GM19035 (cell line): ENCODE measurements at regions not wholly inside any gene's neighbourhood (a gene's known extent, or its start where the extent isn't known, plus 50 kb on each side); places are given as distances from the start of the nearest gene placed in this dataset.

Source experiments
- ATAC-seq: cut with Tn5 transposase; IDR thresholded peaks from one replicate; pipeline ENCODE4 v1.9.1; 2021; ENCODE audit not compliant: unreplicated experiment

- ATAC-seq = no peak
These were observed 439.6 kb downstream of the CDH8 start for GRCh38 chr16:61596655-61597054.

DNA sequence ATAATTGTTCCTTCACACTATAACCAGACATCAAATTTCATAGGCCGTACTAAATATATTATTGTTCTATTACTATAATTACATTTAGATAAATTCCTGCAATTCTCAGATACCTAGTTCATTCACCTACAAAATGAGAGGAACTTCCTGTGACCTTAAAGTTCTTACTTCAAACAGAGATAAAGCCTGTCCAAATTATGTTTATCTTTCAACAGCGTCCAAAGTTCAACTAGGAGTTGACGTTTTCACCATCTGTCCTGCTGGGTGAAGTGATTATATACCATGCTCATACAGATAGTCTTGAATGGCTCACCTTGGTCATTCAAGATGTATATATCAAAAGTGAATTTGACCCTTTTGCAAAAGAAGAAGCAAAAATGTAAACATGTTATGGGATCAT, 440.6 kb downstream of the CDH8 start:
- ATAC-seq = no peak

DNA sequence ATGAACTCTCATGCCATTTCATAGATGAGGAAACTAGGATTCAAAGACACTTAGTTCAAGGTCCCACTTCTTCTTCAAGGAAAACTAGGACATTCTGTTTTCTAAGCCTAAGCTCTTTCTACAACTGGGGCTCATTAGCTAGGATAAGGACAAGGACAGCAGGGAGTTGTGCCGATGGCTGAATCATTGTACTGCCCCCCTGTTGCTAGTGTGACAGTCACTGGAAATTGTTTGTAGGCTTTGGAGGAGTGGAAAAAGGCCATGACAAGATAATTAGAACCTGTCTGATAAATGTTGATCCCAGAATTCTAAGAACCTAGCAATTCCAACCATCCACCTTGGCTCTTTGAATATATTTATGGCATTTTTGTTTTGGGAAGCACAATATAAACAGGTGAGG, 445.7 kb downstream of the CDH8 start:
- no peak for ATAC-seq

- ATAC-seq = no peak
These were observed 448.7 kb downstream of the CDH8 start for GRCh38 chr16:61587526-61587925.

DNA sequence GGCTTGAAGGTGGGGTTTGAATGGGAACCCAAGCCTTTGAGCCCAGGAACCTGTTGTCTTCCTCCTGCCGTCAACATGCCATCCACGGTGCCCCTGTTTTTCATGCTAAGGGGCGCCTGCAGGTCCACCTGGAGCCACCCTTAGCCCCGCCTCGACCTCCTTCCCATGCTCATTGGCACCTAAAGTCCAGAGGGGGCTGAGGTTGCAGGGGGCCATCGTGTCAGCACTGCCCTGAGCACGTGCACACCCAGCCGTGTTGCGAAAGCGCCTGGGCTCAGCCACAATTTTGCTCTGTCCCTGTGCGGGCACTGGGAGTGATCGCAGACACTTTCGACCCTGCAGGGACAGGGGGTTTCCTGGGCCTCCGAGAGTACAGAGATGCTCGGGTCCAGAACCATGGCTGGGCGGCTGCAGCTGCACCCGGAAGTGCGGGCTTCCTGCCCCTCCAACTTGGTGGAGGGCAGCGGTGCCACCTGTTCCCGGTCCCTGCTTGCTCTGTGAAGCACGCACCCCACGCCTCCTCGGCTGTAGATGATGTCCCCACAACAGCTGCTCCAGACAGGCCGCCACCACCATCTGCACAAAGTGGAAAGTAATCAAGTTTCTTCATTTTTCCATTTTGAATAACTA, 454.7 kb downstream of the CDH8 start:
- ATAC-seq = no peak

- ATAC-seq = no peak
These were observed 455.7 kb downstream of the CDH8 start for GRCh38 chr16:61580579-61580978.

- ATAC-seq = no peak
These were observed 457.0 kb downstream of the CDH8 start for GRCh38 chr16:61579195-61579594.

DNA sequence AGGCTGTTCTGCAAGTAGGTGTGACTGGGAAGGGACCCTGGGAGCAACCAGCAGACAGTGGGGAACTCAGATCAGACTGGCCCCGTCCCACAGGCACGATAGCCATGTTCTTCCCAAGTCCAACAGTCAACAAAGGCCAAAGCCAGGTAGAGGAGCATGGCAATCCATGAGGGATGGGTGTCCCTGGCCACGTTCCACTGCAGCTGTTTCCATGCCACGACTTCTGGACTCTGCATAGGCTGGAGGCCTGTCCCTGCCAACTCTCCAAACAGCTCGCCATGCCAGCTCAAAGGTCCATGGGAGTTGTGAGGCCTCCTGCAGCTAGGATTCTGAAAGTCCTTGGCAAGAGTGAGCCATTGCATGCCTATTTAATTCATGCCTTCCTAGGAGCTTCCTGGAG, 459.8 kb downstream of the CDH8 start:
- no peak for ATAC-seq

GRCh38 chr16:61575617-61576016, 460.6 kb downstream of the CDH8 start:
- no peak for ATAC-seq

GRCh38 chr16:61569028-61569427, 467.2 kb downstream of the CDH8 start:
- ATAC-seq = no peak

DNA sequence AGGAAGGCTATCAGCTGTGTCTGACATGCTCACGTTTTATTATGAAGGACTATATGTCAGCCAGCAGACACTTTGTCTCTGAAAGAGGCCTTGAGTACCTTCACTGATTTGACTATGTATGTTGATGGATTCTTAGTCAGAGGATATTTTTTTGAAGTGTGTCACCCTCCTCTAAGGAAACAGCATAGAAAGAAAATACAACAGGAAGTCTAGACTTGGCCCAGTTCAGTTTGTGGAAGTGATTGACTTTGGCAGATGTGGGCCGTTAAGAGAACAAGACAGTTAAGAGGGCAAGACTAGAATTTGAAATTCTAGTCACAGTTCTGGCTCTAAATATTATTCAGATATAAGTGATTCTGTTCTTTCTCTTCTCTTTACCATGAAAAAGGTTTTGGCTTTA, 471.5 kb downstream of the CDH8 start:
- no peak for ATAC-seq

- no peak for ATAC-seq
These were observed 480.4 kb downstream of the CDH8 start for GRCh38 chr16:61555718-61556441.

GRCh38 chr16:61549327-61549726, 486.9 kb downstream of the CDH8 start:
- ATAC-seq = no peak

DNA sequence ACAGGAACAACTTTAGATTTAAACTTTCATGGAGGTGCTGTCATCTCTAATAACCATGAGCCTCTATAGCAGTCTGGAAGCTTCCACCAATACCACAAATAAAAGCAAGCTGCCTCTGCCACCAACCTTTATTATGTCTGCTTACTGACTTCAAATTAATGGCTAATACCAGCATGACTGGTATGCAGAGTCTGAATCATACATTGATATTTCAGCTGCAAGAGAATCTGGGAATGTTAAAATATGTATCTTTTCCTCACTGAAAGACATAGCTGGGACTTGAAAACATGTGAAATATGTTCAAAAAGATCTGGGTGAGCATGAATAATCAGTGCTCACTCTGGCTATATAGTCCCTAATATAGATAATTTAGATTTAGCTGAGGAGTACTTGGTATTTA, 488.6 kb downstream of the CDH8 start:
- ATAC-seq = no peak

DNA sequence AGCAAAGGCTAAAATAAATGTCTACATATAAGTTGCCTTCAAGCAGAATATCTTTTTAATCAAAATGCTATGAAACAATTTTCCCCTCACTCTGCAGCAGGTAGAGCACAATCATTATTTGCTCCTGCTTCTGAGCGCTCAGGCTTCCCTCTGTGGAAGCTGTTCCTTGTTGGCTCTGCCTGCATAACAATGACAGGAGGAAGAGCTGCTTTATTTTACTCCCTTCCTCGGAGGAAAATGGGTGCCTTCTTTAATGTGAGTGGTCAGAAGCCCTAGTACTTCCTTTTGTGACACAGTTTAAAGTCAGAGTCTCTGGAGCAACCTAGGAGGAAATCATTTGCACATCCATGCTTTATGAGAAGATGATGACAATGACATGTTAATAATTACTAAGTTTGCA, 492.1 kb downstream of the CDH8 start:
- no peak for ATAC-seq

- no peak for ATAC-seq
These were observed 496.0 kb downstream of the CDH8 start for GRCh38 chr16:61540216-61540615.

- ATAC-seq = no peak
These were observed 505.5 kb downstream of the CDH8 start for GRCh38 chr16:61530697-61531096.

- ATAC-seq = no peak
These were observed 535.4 kb downstream of the CDH8 start for GRCh38 chr16:61500851-61501250.

DNA sequence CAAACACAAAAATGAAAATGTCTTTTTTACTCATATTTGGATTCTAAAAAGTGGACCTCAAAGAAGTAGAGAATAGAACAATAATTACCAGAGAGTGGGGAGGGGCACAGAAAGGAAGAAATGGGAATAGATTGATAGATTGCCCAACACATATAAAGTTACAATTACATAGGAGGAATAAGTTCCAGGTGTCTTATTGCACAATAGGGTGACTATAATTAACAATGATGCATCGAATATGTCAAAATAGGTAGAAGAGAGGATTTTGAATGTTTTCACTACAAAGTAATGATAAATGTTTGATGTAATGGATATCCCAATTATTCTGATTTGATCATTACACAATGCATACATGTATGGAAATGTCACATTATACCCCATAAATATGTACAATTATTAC, 556.0 kb downstream of the CDH8 start:
- no peak for ATAC-seq

GRCh38 chr16:61471737-61472136, 564.5 kb downstream of the CDH8 start:
- no peak for ATAC-seq

- ATAC-seq = no peak
These were observed 565.2 kb downstream of the CDH8 start for GRCh38 chr16:61471023-61471422.

GRCh38 chr16:61465285-61465684, 571.0 kb downstream of the CDH8 start:
- ATAC-seq = no peak

GRCh38 chr16:61460020-61460419, 576.2 kb downstream of the CDH8 start:
- ATAC-seq = no peak
